Gastrocnemius medialis (tissue), 4 donors: ENCODE measurements at regions not wholly inside any gene's neighbourhood (a gene's known extent, or its start where the extent isn't known, plus 50 kb on each side); places are given as distances from the start of the nearest gene placed in this dataset.

ENCODE experiments used
- ATAC-seq, 2 donors: fragments of 150-250 bp; one replicate each; pipeline ENCODE4 v1.9.1; 2016
- DNase-seq, 2 donors: peaks; one replicate each; pipeline ENCODE4 v3.0.0-alpha.2; 2019
- H3K27ac ChIP-seq, 4 donors: fragments of 200-600 bp; sonication (generic); 1 replicate in 1 of 4; 2 replicates in 3 of 4; pipeline ENCODE4 v1.5.1; 2016 to 2018; ENCODE audit warnings: mild to moderate bottlenecking in 2 of 4, moderate library complexity in 1 of 4
- H3K27me3 ChIP-seq, 3 donors: fragments of 200-600 bp; sonication (generic) in 2 of 3; 1 replicate in 1 of 3; 2 replicates in 2 of 3; pipeline versions ENCODE4 v1.5.1 to v1.6.0; 2016 to 2019; ENCODE audit warnings: mild to moderate bottlenecking in 1 of 3, moderate library complexity in 1 of 3
- H3K36me3 ChIP-seq, 2 donors: fragments of 200-600 bp; sonication (generic) in 1 of 2; one replicate each; pipeline ENCODE4 v1.5.1; 2017 to 2018
- H3K4me1 ChIP-seq, 2 donors: fragments of 200-600 bp; sonication (generic) in 1 of 2; one replicate each; pipeline ENCODE4 v1.5.1; 2016 to 2017; ENCODE audit warnings: mild to moderate bottlenecking in 2 of 2
- H3K4me3 ChIP-seq, 4 donors: fragments of 200-600 bp; sonication (generic) in 3 of 4; 1 replicate in 1 of 4; 2 replicates in 3 of 4; pipeline ENCODE4 v1.5.1; 2016 to 2019; ENCODE audit warnings: mild to moderate bottlenecking in 2 of 4
- H3K9me3 ChIP-seq, 3 donors: fragments of 200-600 bp; sonication (generic) in 2 of 3; 1 replicate in 1 of 3; 2 replicates in 2 of 3; pipeline ENCODE4 v1.5.1; 2016 to 2019
- CTCF ChIP-seq, 5 experiments: fragments of 450-650 bp in 3 of 5; fragments of 200-600 bp in 2 of 5; sonication (generic) in 2 of 5; IDR thresholded peaks in 4 of 5; conservative IDR thresholded peaks in 1 of 5; 1 replicate in 4 of 5; 2 replicates in 1 of 5; pipeline ENCODE4 v1.5.1; 2016 to 2019; ENCODE audit warnings: antibody characterized with exemption in 5 of 5, mild to moderate bottlenecking in 3 of 5, moderate library complexity in 3 of 5
- POLR2A ChIP-seq, 2 donors: fragments of 450-650 bp; IDR thresholded peaks; one replicate each; pipeline ENCODE4 v1.6.1; 2017; ENCODE audit warnings: antibody characterized with exemption in 2 of 2, mild to moderate bottlenecking in 2 of 2, moderate library complexity in 2 of 2
- in situ Hi-C, 4 donors: fragments of 200-750 bp; cut with MboI; loops; one replicate each; pipeline versions ENCODE4 v1.15.0 to v1.8.0; 2017; ENCODE audit warnings: low sequenced_read_pairs in 4 of 4
- intact Hi-C: fragments of 100-400 bp; cut with DNase I; formaldehyde crosslinking; loops from one replicate; pipeline ENCODE4 v1.15.1; 2023; ENCODE audit warnings: low total_unique reads

- no peaks in the 10 kb centered on the region for H3K4me1 ChIP-seq
- no peaks in the 10 kb centered on the region for H3K27me3 ChIP-seq
- ATAC-seq (no peak), DNase-seq (no peak)
- TF ChIP-seq POLR2A (IDR thresholded peaks at IDR 0.05) (no peak), CTCF (IDR thresholded peaks at IDR 0.05 in 4 of 5, conservative IDR thresholded peaks at IDR 0.05 in 1 of 5) (no peak)
- in situ Hi-C loops (loop anchor here in 1 of 4 donors (25.0 kb wide), 1 partner anchor 99 kb away; no protein-coding TSS in a partner anchor), intact Hi-C loops (no loop called here)
- no peaks in the 10 kb centered on the region for H3K9me3 ChIP-seq
- H3K27ac ChIP-seq = no peak overlapping the region
- no peaks in the 10 kb centered on the region for H3K36me3 ChIP-seq
- no peak overlapping the region for H3K4me3 ChIP-seq
Observed at GRCh38 chr18:64287926-64288325, 139.0 kb upstream of the LINC00305 start.

- intact Hi-C loops (no loop called here), in situ Hi-C loops (loop anchor here in 1 of 4 donors (25.0 kb wide), 1 partner anchor 104 kb away; no protein-coding TSS in a partner anchor)
- Histone ChIP-seq H3K27ac (no peak overlapping the region), H3K27me3 (no peaks in the 10 kb centered on the region), H3K36me3 (no peaks in the 10 kb centered on the region), H3K4me3 (no peak overlapping the region), H3K4me1 (no peaks in the 10 kb centered on the region), H3K9me3 (no peaks in the 10 kb centered on the region)
- ATAC-seq = no peak
- TF ChIP-seq POLR2A (IDR thresholded peaks at IDR 0.05) (no peak), CTCF (IDR thresholded peaks at IDR 0.05 in 4 of 5, conservative IDR thresholded peaks at IDR 0.05 in 1 of 5) (no peak)
- no peak for DNase-seq
Observed at GRCh38 chr18:64283059-64283458, 134.2 kb upstream of the LINC00305 start.

GRCh38 chr18:64278026-64278425 is 129.1 kb upstream of the LINC00305 start:
- DNase-seq (no peak), ATAC-seq (no peak)
- Histone ChIP-seq H3K4me1 (no peaks in the 10 kb centered on the region), H3K27me3 (no peaks in the 10 kb centered on the region), H3K27ac (no peak overlapping the region), H3K9me3 (no peaks in the 10 kb centered on the region), H3K4me3 (no peak overlapping the region), H3K36me3 (no peaks in the 10 kb centered on the region)
- TF ChIP-seq POLR2A (IDR thresholded peaks at IDR 0.05) = no peak
- no peak for TF ChIP-seq CTCF (IDR thresholded peaks at IDR 0.05 in 4 of 5, conservative IDR thresholded peaks at IDR 0.05 in 1 of 5)
- in situ Hi-C loops = loop anchor here in 1 of 4 donors (25.0 kb wide), 1 partner anchor 109 kb away; no protein-coding TSS in a partner anchor
- intact Hi-C loops = no loop called here

DNA sequence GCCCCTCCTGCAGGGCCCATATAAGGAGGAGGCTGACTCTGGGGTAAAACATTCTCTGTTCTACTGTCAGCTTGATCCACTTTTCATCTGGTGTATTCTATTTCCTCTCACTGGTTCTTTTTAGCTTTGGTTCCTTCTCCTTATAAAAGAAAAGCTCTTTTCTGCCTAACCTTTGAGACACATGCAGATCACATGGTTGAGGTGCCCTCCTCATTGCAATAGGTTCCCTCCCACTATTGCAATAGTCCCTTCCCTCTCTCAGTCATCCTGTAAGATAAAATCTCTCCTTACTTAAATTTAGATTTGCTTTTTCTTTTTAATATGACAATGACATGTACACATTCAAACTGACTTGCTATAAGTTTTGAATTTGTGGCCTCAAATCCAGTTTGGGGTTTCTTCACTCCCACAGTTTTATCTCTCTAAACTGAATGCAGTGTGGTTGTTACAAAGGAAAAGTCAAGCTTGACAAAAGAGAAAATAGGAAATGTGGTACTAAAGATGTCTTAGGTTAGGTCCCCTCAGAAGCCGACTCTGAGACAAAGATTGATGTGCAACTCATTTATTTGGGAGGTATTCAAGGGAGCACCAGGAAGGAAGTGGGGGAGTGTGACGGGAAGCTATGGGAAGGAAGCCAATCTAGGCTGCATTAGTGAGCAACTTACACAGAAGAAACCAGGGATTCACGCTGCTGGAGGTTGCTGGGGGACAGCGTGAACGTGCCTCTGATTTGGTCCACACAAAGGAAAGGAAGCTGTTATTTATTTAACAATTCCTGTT is 127.6 kb upstream of the LINC00305 start:
- Histone ChIP-seq H3K4me1 (no peaks in the 10 kb centered on the region), H3K27ac (no peak overlapping the region), H3K36me3 (no peaks in the 10 kb centered on the region), H3K9me3 (no peaks in the 10 kb centered on the region), H3K4me3 (no peak overlapping the region), H3K27me3 (no peaks in the 10 kb centered on the region)
- intact Hi-C loops (no loop called here), in situ Hi-C loops (loop anchor here in 1 of 4 donors (25.0 kb wide), 1 partner anchor 111 kb away; no protein-coding TSS in a partner anchor)
- ATAC-seq (no peak), DNase-seq (no peak)
- TF ChIP-seq CTCF (IDR thresholded peaks at IDR 0.05 in 4 of 5, conservative IDR thresholded peaks at IDR 0.05 in 1 of 5) (no peak), POLR2A (IDR thresholded peaks at IDR 0.05) (no peak)
